ENCODE measurements at regions not wholly inside any gene's neighbourhood (a gene's known extent, or its start where the extent isn't known, plus 50 kb on each side); places are given as distances from the start of the nearest gene placed in this dataset.

DNA sequence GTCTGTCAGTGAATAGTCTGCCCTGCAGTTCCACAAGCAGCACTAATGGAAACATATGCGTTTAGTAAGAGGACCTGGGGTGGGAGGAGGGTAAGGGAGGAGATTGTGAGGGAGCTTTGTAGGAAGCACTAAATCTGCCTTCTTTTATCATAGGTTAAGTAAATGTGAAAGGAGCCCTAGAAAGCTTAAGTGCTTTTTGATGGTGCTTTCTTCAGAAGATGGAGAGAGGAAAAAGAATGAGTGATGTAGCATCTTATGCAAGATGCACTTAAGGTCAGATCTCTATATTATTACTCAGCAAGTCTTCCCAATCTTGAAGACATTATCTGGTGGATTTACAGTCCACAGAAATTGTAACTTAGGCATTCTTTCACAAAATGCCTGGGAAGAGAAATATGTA lies 322.7 kb downstream of the PDHA2 start:
- intact Hi-C loops (cut with micrococcal nuclease), result no loop called here
- Histone ChIP-seq H3K27me3 (ENCODE audit: insufficient read depth, low read length) (no peaks in the 10 kb centered on the region), H3K4me3 (replicated peaks in 1 of 2; ENCODE audit: low read depth in 1 of 2, low read length in 2 of 2) (no peak overlapping the region), H3K9me2 (ENCODE audit: insufficient read depth) (no peaks in the 10 kb centered on the region), H3K36me3 (ENCODE audit: control insufficient read depth in 1 of 2, insufficient read depth in 2 of 2, low read length in 2 of 2) (no peaks in the 10 kb centered on the region), H3K9ac (ENCODE audit: low read length) (no peak overlapping the region), H2AFZ (ENCODE audit: low read depth, low read length, poor library complexity, severe bottlenecking) (no peak overlapping the region), H4K20me1 (ENCODE audit: insufficient read depth) (no peaks in the 10 kb centered on the region), H3K9me3 (ENCODE audit: control insufficient read depth in 1 of 2, insufficient read depth in 1 of 2, low read depth in 1 of 2, low read length in 2 of 2) (no peaks in the 10 kb centered on the region), H3K79me2 (ENCODE audit: insufficient read depth, low read length) (no peaks in the 10 kb centered on the region), H3K27ac (ENCODE audit: low read depth, low read length) (no peak overlapping the region), H3K4me1 (ENCODE audit: control insufficient read depth in 1 of 2, insufficient read depth in 2 of 2, low read length in 2 of 2) (no peaks in the 10 kb centered on the region), H3K4me2 (ENCODE audit: low read length) (no peak overlapping the region)
- POLR2A ChIA-PET, result no interaction called here
- DNase-seq (ENCODE audit: low read depth, low spot score) (no peak), ATAC-seq (no peak)
- RAD21 ChIA-PET (ENCODE audit: low non-redundant PET in 1 of 2, low total read pairs in 2 of 2, uncharacterized antibody in 2 of 2, unreplicated experiment in 2 of 2), result interaction anchor here in 1 of 2 experiments (0.5 kb wide), 1 partner anchor 67 kb away, joined by 5 read pairs; no protein-coding TSS in a partner anchor
- BruUV-seq (replicated peaks), result no TSS peak
- CTCF ChIA-PET, result no interaction called here
- TF ChIP-seq REST (IDR thresholded peaks at IDR 0.05; ENCODE audit: low read depth), result no peak
- TF ChIP-seq SIN3A (IDR thresholded peaks at IDR 0.05; ENCODE audit: low read depth), result no peak
- no peak for TF ChIP-seq ZFX (IDR thresholded peaks at IDR 0.05)
- TF ChIP-seq ZNF274 (IDR thresholded peaks at IDR 0.05; ENCODE audit: low read depth, low read length), result no peak
- no peak for TF ChIP-seq MAX (IDR thresholded peaks at IDR 0.05)
- TF ChIP-seq SP1 (IDR thresholded peaks at IDR 0.05; ENCODE audit: low read depth), result no peak
- no peak for TF ChIP-seq CBX3 (IDR thresholded peaks at IDR 0.05; ENCODE audit: low read depth)
- no peak for TF ChIP-seq ATF3 (IDR thresholded peaks at IDR 0.05)
- TF ChIP-seq ELF1 (IDR thresholded peaks at IDR 0.05; ENCODE audit: borderline replicate concordance, low read depth), result no peak
- TF ChIP-seq SRF (IDR thresholded peaks at IDR 0.05; ENCODE audit: low read depth), result no peak
- no peak for TF ChIP-seq EZH2phosphoT487 (IDR thresholded peaks at IDR 0.05; ENCODE audit: borderline replicate concordance)
- TF ChIP-seq JUND (IDR thresholded peaks at IDR 0.05), result no peak
- TF ChIP-seq TCF7L2 (IDR thresholded peaks at IDR 0.05; ENCODE audit: borderline replicate concordance, extremely low read depth, insufficient read depth, insufficient read length), result no peak
- no peak for TF ChIP-seq EGR1 (IDR thresholded peaks at IDR 0.05; ENCODE audit: low read depth)
- TF ChIP-seq POLR2A (IDR thresholded peaks at IDR 0.05; ENCODE audit: borderline replicate concordance, extremely low read depth, insufficient read depth, insufficient read length), result no peak
- no peak for TF ChIP-seq EZH2 (IDR thresholded peaks at IDR 0.05)
- no peak for TF ChIP-seq YY1 (IDR thresholded peaks at IDR 0.05; ENCODE audit: extremely low read depth, insufficient replicate concordance, low read depth, low read length)
- TF ChIP-seq CEBPB (IDR thresholded peaks at IDR 0.05; ENCODE audit: low read depth), result no peak
- no peak for TF ChIP-seq FOSL1 (IDR thresholded peaks at IDR 0.05; ENCODE audit: low read depth)
- no peak for TF ChIP-seq POLR2AphosphoS5 (IDR thresholded peaks at IDR 0.05; ENCODE audit: low read depth, low read length)
